ENCODE measurements at regions not wholly inside any gene's neighbourhood (a gene's known extent, or its start where the extent isn't known, plus 50 kb on each side); places are given as distances from the start of the nearest gene placed in this dataset.

DNA sequence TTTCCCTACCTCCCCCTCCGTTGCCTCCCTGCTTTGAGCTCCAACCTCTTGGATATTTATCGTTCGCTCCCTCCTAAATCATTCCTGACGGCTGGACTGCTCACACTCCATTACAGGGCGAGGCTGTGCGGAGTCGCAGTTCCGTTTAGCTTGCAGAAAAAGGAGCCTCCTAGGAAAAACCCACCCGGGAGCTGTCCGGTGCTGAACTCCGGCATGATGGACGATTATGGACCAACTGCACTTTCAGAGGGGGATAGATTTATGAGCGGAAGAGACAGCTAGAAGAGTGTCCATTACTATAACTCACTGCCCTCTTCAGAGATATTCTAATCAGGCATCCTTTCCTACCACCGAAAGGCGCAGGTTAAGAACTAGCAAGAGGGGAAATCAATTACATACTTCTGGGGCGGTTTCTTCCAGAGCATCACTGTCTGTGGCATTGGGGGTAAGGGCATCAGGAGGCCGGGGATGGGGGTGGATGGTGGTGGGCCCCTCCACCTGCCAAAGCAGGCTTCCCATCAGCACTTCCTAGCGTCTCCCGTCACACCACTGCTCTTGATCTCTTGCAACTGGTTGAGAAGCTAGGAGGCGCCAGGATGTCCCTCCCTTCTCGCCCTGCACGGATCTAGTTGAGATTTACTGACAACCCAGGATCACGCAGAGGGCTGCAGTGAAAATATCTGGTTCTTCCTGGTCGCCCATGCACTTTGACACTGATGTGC, 251.2 kb downstream of the ENGASE start:
- Mint-ChIP-seq H3K27me3 (peaks cover 18% of the 10 kb centered on the region), H3K27ac (no peak overlapping the region), H3K36me3 (no peaks in the 10 kb centered on the region), H3K9me3 (peaks cover 0 to 2% (median 0%) of the 10 kb centered on the region in 7 donors), H3K4me3 (no peak overlapping the region), H3K4me1 (no peaks in the 10 kb centered on the region)
- ATAC-seq (ENCODE audit: low read depth in 2 of 2): no peak
- Histone ChIP-seq H3K4me3 (ENCODE audit: low read depth, low read length) (no peak overlapping the region), H3K27ac (ENCODE audit: insufficient read depth, low read length, poor library complexity, severe bottlenecking) (no peak overlapping the region), H3K9me3 (ENCODE audit: control insufficient read depth in 2 of 2, low read length in 2 of 2) (no peaks in the 10 kb centered on the region), H3K27me3 (ENCODE audit: control insufficient read depth, insufficient read depth, low read length) (no peaks in the 10 kb centered on the region), H3K4me1 (ENCODE audit: control insufficient read depth, insufficient read depth, low read length, poor library complexity, severe bottlenecking) (no peaks in the 10 kb centered on the region), H3K36me3 (ENCODE audit: control insufficient read depth, insufficient read depth, low read length) (no peaks in the 10 kb centered on the region)
- DNase-seq: no peak

- H3K27me3 Mint-ChIP-seq: peaks cover 18% of the 10 kb centered on the region
- H3K9me3 Mint-ChIP-seq: peaks cover 0 to 2% (median 0%) of the 10 kb centered on the region in 7 donors
- H3K4me3 ChIP-seq (ENCODE audit: low read depth, low read length): no peak overlapping the region
- no peak overlapping the region for H3K4me3 Mint-ChIP-seq
- H3K4me1 Mint-ChIP-seq: no peaks in the 10 kb centered on the region
- no peaks in the 10 kb centered on the region for H3K36me3 Mint-ChIP-seq
- DNase-seq (no peak), ATAC-seq (ENCODE audit: low read depth in 2 of 2) (no peak)
- no peaks in the 10 kb centered on the region for H3K27me3 ChIP-seq (ENCODE audit: control insufficient read depth, insufficient read depth, low read length)
- H3K27ac ChIP-seq (ENCODE audit: insufficient read depth, low read length, poor library complexity, severe bottlenecking): no peak overlapping the region
- no peaks in the 10 kb centered on the region for H3K4me1 ChIP-seq (ENCODE audit: control insufficient read depth, insufficient read depth, low read length, poor library complexity, severe bottlenecking)
- no peaks in the 10 kb centered on the region for H3K36me3 ChIP-seq (ENCODE audit: control insufficient read depth, insufficient read depth, low read length)
- H3K9me3 ChIP-seq (ENCODE audit: control insufficient read depth in 2 of 2, low read length in 2 of 2): no peaks in the 10 kb centered on the region
- H3K27ac Mint-ChIP-seq: no peak overlapping the region
These were observed 249.6 kb downstream of the ENGASE start for GRCh38 chr17:79324194-79324593.

DNA sequence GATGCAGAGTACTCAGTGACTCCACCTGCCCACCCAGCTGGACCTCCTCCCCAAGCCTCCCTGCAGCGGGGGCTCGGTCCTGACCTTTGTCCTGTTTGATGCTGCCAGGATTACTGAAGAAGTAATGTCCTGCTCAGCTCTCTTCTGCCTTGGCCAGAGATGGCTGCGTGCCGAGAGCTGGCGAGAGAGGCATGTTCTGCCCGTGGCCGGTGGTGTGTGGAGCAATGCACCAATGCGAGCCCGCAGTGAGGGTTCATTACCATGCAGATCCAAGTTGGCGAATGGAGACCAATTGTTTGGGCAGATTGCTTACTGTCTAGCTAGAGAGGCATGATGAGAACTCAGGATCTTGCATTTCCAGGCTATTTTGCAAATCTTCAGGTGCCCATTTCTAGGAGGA, 248.9 kb downstream of the ENGASE start:
- Mint-ChIP-seq H3K27me3 (peaks cover 18% of the 10 kb centered on the region), H3K9me3 (peaks cover 0 to 2% (median 0%) of the 10 kb centered on the region in 7 donors), H3K4me1 (no peaks in the 10 kb centered on the region), H3K4me3 (no peak overlapping the region), H3K36me3 (no peaks in the 10 kb centered on the region), H3K27ac (no peak overlapping the region)
- ATAC-seq (ENCODE audit: low read depth in 2 of 2): no peak
- Histone ChIP-seq H3K36me3 (ENCODE audit: control insufficient read depth, insufficient read depth, low read length) (no peaks in the 10 kb centered on the region), H3K27me3 (ENCODE audit: control insufficient read depth, insufficient read depth, low read length) (no peaks in the 10 kb centered on the region), H3K4me1 (ENCODE audit: control insufficient read depth, insufficient read depth, low read length, poor library complexity, severe bottlenecking) (no peaks in the 10 kb centered on the region), H3K9me3 (ENCODE audit: control insufficient read depth in 2 of 2, low read length in 2 of 2) (no peaks in the 10 kb centered on the region), H3K27ac (ENCODE audit: insufficient read depth, low read length, poor library complexity, severe bottlenecking) (no peak overlapping the region), H3K4me3 (ENCODE audit: low read depth, low read length) (no peak overlapping the region)
- DNase-seq: no peak

- Histone ChIP-seq H3K27ac (ENCODE audit: insufficient read depth, low read length, poor library complexity, severe bottlenecking) (no peak overlapping the region), H3K4me1 (ENCODE audit: control insufficient read depth, insufficient read depth, low read length, poor library complexity, severe bottlenecking) (no peaks in the 10 kb centered on the region), H3K36me3 (ENCODE audit: control insufficient read depth, insufficient read depth, low read length) (no peaks in the 10 kb centered on the region), H3K4me3 (ENCODE audit: low read depth, low read length) (no peak overlapping the region), H3K9me3 (ENCODE audit: control insufficient read depth in 2 of 2, low read length in 2 of 2) (no peaks in the 10 kb centered on the region), H3K27me3 (ENCODE audit: control insufficient read depth, insufficient read depth, low read length) (no peaks in the 10 kb centered on the region)
- H3K4me1 Mint-ChIP-seq: no peaks in the 10 kb centered on the region
- no peak overlapping the region for H3K4me3 Mint-ChIP-seq
- peaks cover 0 to 2% (median 0%) of the 10 kb centered on the region in 7 donors for H3K9me3 Mint-ChIP-seq
- no peak for ATAC-seq (ENCODE audit: low read depth in 2 of 2)
- H3K27ac Mint-ChIP-seq: no peak overlapping the region
- peaks cover 18% of the 10 kb centered on the region for H3K27me3 Mint-ChIP-seq
- no peak for DNase-seq
- H3K36me3 Mint-ChIP-seq: no peaks in the 10 kb centered on the region
These were observed 247.8 kb downstream of the ENGASE start for GRCh38 chr17:79322211-79323123.

DNA sequence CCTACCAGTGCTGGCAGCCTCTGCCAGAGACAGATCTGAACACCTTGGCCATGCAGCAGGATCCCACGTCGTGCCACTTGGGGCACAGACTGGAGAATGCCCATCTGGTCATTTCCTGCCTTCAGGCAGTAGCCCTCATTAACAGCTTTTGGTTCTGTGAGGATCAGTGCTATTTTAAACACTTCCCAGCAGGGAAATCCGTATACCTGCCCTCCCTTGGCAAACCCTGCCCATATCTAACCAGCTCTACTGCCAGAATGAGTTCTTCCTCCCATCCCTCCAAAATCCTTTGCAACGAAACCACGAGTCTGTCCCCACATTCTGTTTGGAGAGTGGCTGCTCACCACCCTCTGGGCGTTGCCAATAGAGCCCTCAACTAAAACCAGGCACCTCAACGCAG, 245.7 kb downstream of the ENGASE start:
- Mint-ChIP-seq H3K27me3 (peaks cover 19% of the 10 kb centered on the region), H3K4me1 (no peaks in the 10 kb centered on the region), H3K4me3 (no peak overlapping the region)

DNA sequence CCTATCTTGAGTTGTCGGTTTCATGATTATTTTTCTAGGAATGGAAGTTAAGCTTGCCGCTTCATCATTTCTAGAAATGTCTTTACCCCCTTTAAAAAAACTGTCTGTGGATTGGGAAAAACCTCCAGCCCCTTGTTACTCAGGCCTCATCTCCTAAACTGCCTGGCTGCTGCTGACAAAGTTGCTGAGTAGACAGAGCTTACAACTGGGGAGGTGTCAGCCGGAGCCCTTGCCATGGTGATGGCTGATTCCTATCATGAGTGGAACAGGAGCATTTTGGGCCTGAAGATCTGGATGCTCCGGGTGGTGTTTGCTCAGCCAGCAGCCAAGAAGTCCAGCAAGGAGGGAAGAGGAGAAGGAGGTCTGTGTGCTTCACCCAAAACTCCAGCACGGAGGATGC, 243.3 kb downstream of the ENGASE start:
- no peaks in the 10 kb centered on the region for H3K36me3 ChIP-seq (ENCODE audit: control insufficient read depth, insufficient read depth, low read length)
- H3K27me3 ChIP-seq (ENCODE audit: control insufficient read depth, insufficient read depth, low read length): no peaks in the 10 kb centered on the region

More for the DNA sequence above, 245.7 kb downstream of the ENGASE start:
- Histone ChIP-seq H3K27me3 (ENCODE audit: control insufficient read depth, insufficient read depth, low read length) (no peaks in the 10 kb centered on the region), H3K9me3 (ENCODE audit: control insufficient read depth in 2 of 2, low read length in 2 of 2) (no peaks in the 10 kb centered on the region), H3K4me1 (ENCODE audit: control insufficient read depth, insufficient read depth, low read length, poor library complexity, severe bottlenecking) (no peaks in the 10 kb centered on the region), H3K36me3 (ENCODE audit: control insufficient read depth, insufficient read depth, low read length) (no peaks in the 10 kb centered on the region), H3K27ac (ENCODE audit: insufficient read depth, low read length, poor library complexity, severe bottlenecking) (no peak overlapping the region), H3K4me3 (ENCODE audit: low read depth, low read length) (no peak overlapping the region)
- ATAC-seq (ENCODE audit: low read depth in 2 of 2): no peak
- H3K36me3 Mint-ChIP-seq: no peaks in the 10 kb centered on the region
- no peak for DNase-seq
- no peaks in the 10 kb centered on the region for H3K9me3 Mint-ChIP-seq
- H3K27ac Mint-ChIP-seq: no peak overlapping the region

DNA sequence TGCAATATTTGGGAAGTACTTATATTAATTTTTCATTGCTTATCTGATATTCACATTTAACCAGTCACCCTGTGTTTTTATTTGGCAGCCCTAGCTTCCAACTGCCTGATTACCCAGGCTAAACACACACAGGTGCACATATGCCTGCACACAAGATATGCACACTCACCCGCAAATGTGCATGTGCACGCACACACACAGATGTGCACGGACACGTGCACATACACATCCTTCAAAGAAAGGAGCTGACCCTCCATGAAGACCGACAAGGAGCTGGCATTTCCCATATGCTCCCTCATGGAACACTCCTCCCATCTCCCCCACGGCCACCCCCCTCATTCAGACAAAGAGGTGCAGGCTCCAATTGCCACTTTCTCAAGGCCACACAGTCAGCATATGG, 242.2 kb downstream of the ENGASE start:
- Mint-ChIP-seq H3K27me3 (peaks cover 18% of the 10 kb centered on the region), H3K4me1 (no peaks in the 10 kb centered on the region), H3K36me3 (no peaks in the 10 kb centered on the region), H3K4me3 (no peak overlapping the region), H3K9me3 (no peaks in the 10 kb centered on the region), H3K27ac (no peak overlapping the region)
- H3K27me3 ChIP-seq (ENCODE audit: control insufficient read depth, insufficient read depth, low read length): no peaks in the 10 kb centered on the region
- no peaks in the 10 kb centered on the region for H3K9me3 ChIP-seq (ENCODE audit: control insufficient read depth in 2 of 2, low read length in 2 of 2)
- H3K4me3 ChIP-seq (ENCODE audit: low read depth, low read length): no peak overlapping the region
- ATAC-seq (ENCODE audit: low read depth in 2 of 2) (no peak), DNase-seq (no peak)
- H3K4me1 ChIP-seq (ENCODE audit: control insufficient read depth, insufficient read depth, low read length, poor library complexity, severe bottlenecking): no peaks in the 10 kb centered on the region
- no peaks in the 10 kb centered on the region for H3K36me3 ChIP-seq (ENCODE audit: control insufficient read depth, insufficient read depth, low read length)
- no peak overlapping the region for H3K27ac ChIP-seq (ENCODE audit: insufficient read depth, low read length, poor library complexity, severe bottlenecking)

More for the DNA sequence above, 243.3 kb downstream of the ENGASE start:
- H3K9me3 ChIP-seq (ENCODE audit: control insufficient read depth in 2 of 2, low read length in 2 of 2): no peaks in the 10 kb centered on the region
- no peak overlapping the region for H3K4me3 Mint-ChIP-seq
- DNase-seq (no peak), ATAC-seq (ENCODE audit: low read depth in 2 of 2) (no peak)
- H3K36me3 Mint-ChIP-seq: no peaks in the 10 kb centered on the region
- no peaks in the 10 kb centered on the region for H3K9me3 Mint-ChIP-seq
- no peak overlapping the region for H3K4me3 ChIP-seq (ENCODE audit: low read depth, low read length)
- H3K4me1 Mint-ChIP-seq: no peaks in the 10 kb centered on the region
- H3K27ac ChIP-seq (ENCODE audit: insufficient read depth, low read length, poor library complexity, severe bottlenecking): no peak overlapping the region
- H3K27ac Mint-ChIP-seq: no peak overlapping the region
- H3K27me3 Mint-ChIP-seq: peaks cover 23% of the 10 kb centered on the region
- H3K4me1 ChIP-seq (ENCODE audit: control insufficient read depth, insufficient read depth, low read length, poor library complexity, severe bottlenecking): no peaks in the 10 kb centered on the region

Data from CD4-positive, CD25-positive, alpha-beta regulatory T cell (primary cell).